Skin of body (tissue), 1 donor: ENCODE measurements at regions not wholly inside any gene's neighbourhood (a gene's known extent, or its start where the extent isn't known, plus 50 kb on each side); places are given as distances from the start of the nearest gene placed in this dataset.

ENCODE experiments used
- DNase-seq: peaks from one replicate; lab custom pipeline; 2025; lab: John Stamatoyannopoulos, UW

- DNase-seq = no peak
Measured at GRCh38 chr7:371119-371778, 81.3 kb downstream of the FOXL3 start.

- DNase-seq = no peak
Measured at GRCh38 chr7:371779-372545, 82.0 kb downstream of the FOXL3 start.

- no peak for DNase-seq
Measured at GRCh38 chr7:372546-372931, 82.6 kb downstream of the FOXL3 start.

GRCh38 chr7:372932-373791, 83.2 kb downstream of the FOXL3 start:
- DNase-seq = no peak

GRCh38 chr7:373818-374705, 84.1 kb downstream of the FOXL3 start:
- no peak for DNase-seq

GRCh38 chr7:374706-375311, 84.8 kb downstream of the FOXL3 start:
- DNase-seq = no peak

GRCh38 chr7:375321-375831, 85.4 kb downstream of the FOXL3 start:
- DNase-seq = no peak

GRCh38 chr7:375901-376305, 85.9 kb downstream of the FOXL3 start:
- DNase-seq = no peak

GRCh38 chr7:376306-377079, 86.5 kb downstream of the FOXL3 start:
- DNase-seq = no peak

- DNase-seq = no peak
Measured at GRCh38 chr7:377080-378040, 87.4 kb downstream of the FOXL3 start.

- DNase-seq = no peak
Measured at GRCh38 chr7:378041-378420, 88.1 kb downstream of the FOXL3 start.

GRCh38 chr7:378551-379455, 88.8 kb downstream of the FOXL3 start:
- no peak for DNase-seq

- DNase-seq = no peak
Measured at GRCh38 chr7:379456-380138, 89.6 kb downstream of the FOXL3 start.

- DNase-seq = no peak
Measured at GRCh38 chr7:380139-380485, 90.1 kb downstream of the FOXL3 start.

- DNase-seq = no peak
Measured at GRCh38 chr7:380711-381210, 90.8 kb downstream of the FOXL3 start.

- no peak for DNase-seq
Measured at GRCh38 chr7:381211-382042, 91.5 kb downstream of the FOXL3 start.
